RWPE2 (cell line): ENCODE measurements at regions not wholly inside any gene's neighbourhood (a gene's known extent, or its start where the extent isn't known, plus 50 kb on each side); places are given as distances from the start of the nearest gene placed in this dataset.

Experiments
- ATAC-seq: fragments of 200-7000 bp; cut with Tn5 transposase; 3 replicates; pipeline ENCODE4 v1.9.1; 2021; ENCODE audit warnings: low read depth
- DNase-seq: peaks from one replicate; pipeline ENCODE4 v3.0.0-alpha.2; 2020; ENCODE audit warnings: low spot score
- H3K27ac ChIP-seq: fragments of 450-650 bp; 2 replicates; pipeline ENCODE4 v1.5.1; 2017; ENCODE audit warnings: mild to moderate bottlenecking; ENCODE audit not compliant: poor library complexity, severe bottlenecking
- H3K27me3 ChIP-seq: fragments of 250-450 bp; sonication (Bioruptor Pico); 2 replicates; pipeline ENCODE4 v1.5.1; 2021; ENCODE audit warnings: mild to moderate bottlenecking, moderate library complexity; ENCODE audit not compliant: insufficient read depth, poor library complexity, severe bottlenecking
- H3K36me3 ChIP-seq: fragments of 250-450 bp; sonication (Bioruptor Pico); 2 replicates; pipeline ENCODE4 v1.5.1; 2020; ENCODE audit warnings: low read depth, mild to moderate bottlenecking, moderate library complexity
- H3K4me1 ChIP-seq: fragments of 250-450 bp; sonication (Bioruptor Pico); 2 replicates; pipeline ENCODE4 v1.5.1; 2021; ENCODE audit warnings: mild to moderate bottlenecking, moderate library complexity; ENCODE audit not compliant: insufficient read depth, poor library complexity, severe bottlenecking
- H3K4me3 ChIP-seq: fragments of 250-450 bp; sonication (Bioruptor Pico); 2 replicates; pipeline ENCODE4 v1.5.1; 2021; ENCODE audit warnings: mild to moderate bottlenecking, moderate library complexity; ENCODE audit not compliant: severe bottlenecking
- H3K9me3 ChIP-seq: fragments of 250-450 bp; sonication (Bioruptor Pico); 2 replicates; pipeline ENCODE4 v1.5.1; 2021; ENCODE audit warnings: mild to moderate bottlenecking, moderate library complexity; ENCODE audit not compliant: severe bottlenecking
- CTCF ChIP-seq: fragments of 450-650 bp; IDR thresholded peaks from one replicate; pipeline ENCODE4 v1.5.1; 2017; ENCODE audit warnings: mild to moderate bottlenecking, moderate library complexity; ENCODE audit not compliant: poor library complexity, severe bottlenecking

GRCh38 chr6:25010176-25010575 is 74.4 kb upstream of the RIPOR2 start:
- ATAC-seq (no peak), DNase-seq (no peak)
- Histone ChIP-seq H3K27me3 (no peaks in the 10 kb centered on the region), H3K4me3 (no peak overlapping the region), H3K27ac (peak overlapping the region; percentile 80), H3K4me1 (peaks cover 66% of the 10 kb centered on the region), H3K9me3 (no peaks in the 10 kb centered on the region), H3K36me3 (no peaks in the 10 kb centered on the region)
- no peak for TF ChIP-seq CTCF

GRCh38 chr6:25010902-25011625 is 75.3 kb upstream of the RIPOR2 start:
- H3K4me1 ChIP-seq, result peaks cover 68% of the 10 kb centered on the region
- ATAC-seq (peak; percentile 25; the same call in 1 of the 3 replicates), DNase-seq (no peak)
- H3K4me3 ChIP-seq, result no peak overlapping the region
- TF ChIP-seq CTCF, result no peak
- H3K9me3 ChIP-seq, result no peaks in the 10 kb centered on the region
- no peaks in the 10 kb centered on the region for H3K36me3 ChIP-seq
- H3K27me3 ChIP-seq, result no peaks in the 10 kb centered on the region
- H3K27ac ChIP-seq, result peak overlapping the region; percentile 80

GRCh38 chr6:25012657-25013056 is 76.9 kb upstream of the RIPOR2 start:
- ATAC-seq (peak; percentile 62), DNase-seq (no peak)
- Histone ChIP-seq H3K4me1 (peaks cover 68% of the 10 kb centered on the region), H3K27ac (peak overlapping the region; percentile 80), H3K27me3 (no peaks in the 10 kb centered on the region), H3K9me3 (no peaks in the 10 kb centered on the region), H3K36me3 (no peaks in the 10 kb centered on the region), H3K4me3 (no peak overlapping the region)
- no peak for TF ChIP-seq CTCF

- H3K36me3 ChIP-seq, result no peaks in the 10 kb centered on the region
- H3K9me3 ChIP-seq, result no peaks in the 10 kb centered on the region
- no peak for DNase-seq
- peaks cover 74% of the 10 kb centered on the region for H3K4me1 ChIP-seq
- H3K27ac ChIP-seq, result peak overlapping the region; percentile 80
- peak; percentile 28 for TF ChIP-seq CTCF
- ATAC-seq, result no peak
- no peaks in the 10 kb centered on the region for H3K27me3 ChIP-seq
- no peak overlapping the region for H3K4me3 ChIP-seq
Observed at GRCh38 chr6:25013246-25013645, 77.5 kb upstream of the RIPOR2 start.

- ATAC-seq (no peak), DNase-seq (no peak)
- H3K27ac ChIP-seq, result peak overlapping the region; percentile 80
- H3K36me3 ChIP-seq, result no peaks in the 10 kb centered on the region
- no peaks in the 10 kb centered on the region for H3K27me3 ChIP-seq
- H3K9me3 ChIP-seq, result no peaks in the 10 kb centered on the region
- no peak for TF ChIP-seq CTCF
- H3K4me1 ChIP-seq, result peaks cover 77% of the 10 kb centered on the region
- no peak overlapping the region for H3K4me3 ChIP-seq
Observed at GRCh38 chr6:25014369-25014768, 78.6 kb upstream of the RIPOR2 start.
